ENCODE measurements at regions not wholly inside any gene's neighbourhood (a gene's known extent, or its start where the extent isn't known, plus 50 kb on each side); places are given as distances from the start of the nearest gene placed in this dataset.

GRCh38 chr4:31356839-31357238 is 636.7 kb downstream of the PCDH7 start:
- no peak for TF ChIP-seq TEAD4 (IDR thresholded peaks at IDR 0.05)
- TF ChIP-seq CREB1 (IDR thresholded peaks at IDR 0.05; ENCODE audit: low read depth): no peak
- TF ChIP-seq EP300 (IDR thresholded peaks at IDR 0.05; ENCODE audit: borderline replicate concordance): no peak
- TF ChIP-seq RAD21 (IDR thresholded peaks at IDR 0.05; ENCODE audit: low read depth): no peak
- TF ChIP-seq REST (IDR thresholded peaks at IDR 0.05; ENCODE audit: low read depth): no peak
